IMR-90 (cell line): ENCODE measurements at regions not wholly inside any gene's neighbourhood (a gene's known extent, or its start where the extent isn't known, plus 50 kb on each side); places are given as distances from the start of the nearest gene placed in this dataset.

Experiments
- ATAC-seq: fragments of 200-7000 bp; cut with Tn5 transposase; 2 replicates; pipeline ENCODE4 v1.9.1; 2020; ENCODE audit warnings: low read depth, mild to moderate bottlenecking, moderate library complexity
- BruUV-seq: library from RNA; stranded (reverse); fragments of 400-500 nt; replicated peaks from 2 replicates; lab custom pipeline; 2021; lab: Mats Ljungman, UMichigan
- CTCF ChIA-PET: fragments of 300-600 bp; formaldehyde crosslinking; extraction: SDS; loops from one replicate; lab custom pipeline; 2021; ENCODE audit warnings: antibody characterized with exemption; lab: Yijun Ruan, JAX
- POLR2A ChIA-PET: fragments of 300-600 bp; sonication (Branson Sonifier 250); formaldehyde crosslinking; loops from one replicate; lab custom pipeline; 2022; ENCODE audit warnings: antibody characterized with exemption; ENCODE audit not compliant: unreplicated experiment; lab: Charles Lee
- DNase-seq: peaks from one replicate; pipeline ENCODE4 v3.0.0; 2013
- H2AFZ ChIP-seq: replicated peaks from 2 replicates; pipeline ENCODE3; 2013; ENCODE audit warnings: low read length, mild to moderate bottlenecking; ENCODE audit not compliant: poor library complexity
- H2AK5ac ChIP-seq: 2 replicates; pipeline ENCODE4 v1.6.1; 2013; ENCODE audit warnings: low read depth, low read length, inconsistent platforms
- H2AK9ac ChIP-seq: replicated peaks from 2 replicates; pipeline ENCODE3; 2013; ENCODE audit warnings: mild to moderate bottlenecking, low read depth, low read length, moderate library complexity; ENCODE audit not compliant: poor library complexity
- H2BK120ac ChIP-seq: 2 replicates; pipeline ENCODE4 v1.6.1; 2013; ENCODE audit warnings: low read depth, low read length, inconsistent platforms
- H2BK15ac ChIP-seq: 3 replicates; pipeline ENCODE4 v1.6.1; 2013; ENCODE audit warnings: low read depth, low read length, inconsistent platforms
- H2BK20ac ChIP-seq: 2 replicates; pipeline ENCODE4 v1.6.1; 2013; ENCODE audit warnings: low read depth, mild to moderate bottlenecking, inconsistent platforms, low read length, moderate library complexity
- H2BK5ac ChIP-seq: 2 replicates; pipeline ENCODE4 v1.6.1; 2013; ENCODE audit warnings: mild to moderate bottlenecking, low read depth, low read length, inconsistent platforms; ENCODE audit not compliant: poor library complexity, severe bottlenecking
- H3K14ac ChIP-seq: replicated peaks from 2 replicates; pipeline ENCODE4 v1.6.1; 2013; ENCODE audit warnings: low read depth, low read length, inconsistent platforms
- H3K18ac ChIP-seq: 2 replicates; pipeline ENCODE4 v1.6.1; 2013; ENCODE audit warnings: low read depth, low read length, control low read depth
- H3K23ac ChIP-seq: 2 replicates; pipeline ENCODE4 v1.6.1; 2013; ENCODE audit warnings: low read depth, low read length, inconsistent platforms
- H3K27ac ChIP-seq: 2 replicates; pipeline ENCODE4 v1.5.1; 2013; ENCODE audit warnings: mild to moderate bottlenecking, control low read depth, low read length; ENCODE audit not compliant: insufficient read depth
- H3K27me3 ChIP-seq: 2 replicates; pipeline ENCODE4 v1.6.1; 2013; ENCODE audit warnings: low read length; ENCODE audit not compliant: control insufficient read depth, insufficient read depth
- H3K36me3 ChIP-seq: 2 replicates; pipeline ENCODE4 v1.6.1; 2013; ENCODE audit warnings: low read length, mixed read lengths; ENCODE audit not compliant: control insufficient read depth, insufficient read depth
- H3K4ac ChIP-seq: 2 replicates; pipeline ENCODE4 v1.6.1; 2013; ENCODE audit warnings: low read depth, low read length, inconsistent platforms
- H3K4me1 ChIP-seq: 2 replicates; pipeline ENCODE4 v1.6.1; 2013; ENCODE audit warnings: low read length, mixed read lengths; ENCODE audit not compliant: control insufficient read depth, insufficient read depth
- H3K4me2 ChIP-seq: 2 replicates; pipeline ENCODE4 v1.6.1; 2013; ENCODE audit warnings: low read depth, mild to moderate bottlenecking, control low read depth, low read length, moderate library complexity
- H3K4me3 ChIP-seq: 2 replicates; pipeline ENCODE4 v1.5.1; 2013; ENCODE audit warnings: low read depth, mild to moderate bottlenecking, control low read depth, low read length, moderate library complexity; ENCODE audit not compliant: insufficient read depth
- H3K56ac ChIP-seq: 2 replicates; pipeline ENCODE4 v1.6.1; 2013; ENCODE audit warnings: low read length, inconsistent platforms; ENCODE audit not compliant: insufficient read depth; ENCODE audit errors: extremely low read depth
- H3K79me1 ChIP-seq, 2 experiments: 2 replicates each; pipeline ENCODE4 v1.6.1; 2013; ENCODE audit warnings: low read length in 2 of 2, inconsistent platforms in 1 of 2, low read depth in 1 of 2
- H3K9ac ChIP-seq: 2 replicates; pipeline ENCODE4 v1.6.1; 2013; ENCODE audit warnings: low read depth, low read length, control low read depth
- H3K9me1 ChIP-seq: 2 replicates; pipeline ENCODE4 v1.6.1; 2013; ENCODE audit warnings: low read length, inconsistent platforms; ENCODE audit not compliant: insufficient read depth
- H3K9me3 ChIP-seq: 2 replicates; pipeline ENCODE4 v1.6.1; 2013; ENCODE audit warnings: low read length; ENCODE audit not compliant: control insufficient read depth, insufficient read depth
- H4K20me1 ChIP-seq: 2 replicates; pipeline ENCODE4 v1.6.1; 2013; ENCODE audit warnings: low read length, inconsistent platforms; ENCODE audit not compliant: insufficient read depth
- H4K5ac ChIP-seq: 2 replicates; pipeline ENCODE4 v1.6.1; 2013; ENCODE audit warnings: mild to moderate bottlenecking, low read depth, low read length, control low read depth
- H4K8ac ChIP-seq, 2 experiments: 2 replicates each; pipeline ENCODE4 v1.6.1; 2013; ENCODE audit warnings: low read depth in 2 of 2, low read length in 2 of 2, control low read depth in 1 of 2, inconsistent platforms in 1 of 2
- H4K91ac ChIP-seq: 2 replicates; pipeline ENCODE4 v1.6.1; 2013; ENCODE audit warnings: low read depth, low read length, inconsistent platforms; ENCODE audit not compliant: insufficient read depth
- ELK1 ChIP-seq: fragments of 150-350 bp; IDR thresholded peaks from 2 replicates; pipeline ENCODE4 v1.6.1; 2016; ENCODE audit warnings: low read depth, mild to moderate bottlenecking, low read length, moderate library complexity, borderline replicate concordance
- FOS ChIP-seq: fragments of 150-350 bp; IDR thresholded peaks from 2 replicates; pipeline ENCODE4 v1.6.1; 2016; ENCODE audit warnings: low read depth, low read length
- MAFK ChIP-seq: IDR thresholded peaks from 2 replicates; pipeline ENCODE4 v1.6.1; 2012; ENCODE audit warnings: low read depth, low read length, improper control_type of control experiment
- RCOR1 ChIP-seq: IDR thresholded peaks from 2 replicates; pipeline ENCODE4 v1.6.1; 2012; ENCODE audit warnings: mild to moderate bottlenecking, low read length, improper control_type of control experiment; ENCODE audit not compliant: insufficient replicate concordance
- WGBS, 2 experiments: methylation state at CpG; one replicate each; pipeline versions ENCODE4 v1.1.5 to v1.1.7; 2013; ENCODE audit warnings: missing lambda C conversion rate in 2 of 2; ENCODE audit not compliant: insufficient read length in 1 of 2; ENCODE audit errors: extremely low coverage in 2 of 2; 5-methylcytosine and 5-hydroxymethylcytosine counted together
- dilution Hi-C: fragments of 300-500 bp; cut with HindIII; formaldehyde crosslinking; loops from one replicate; pipeline ENCODE4 v1.14.3; 2018; ENCODE audit warnings: low sequenced_read_pairs; ENCODE audit not compliant: unreplicated experiment
- in situ Hi-C: fragments of 300-500 bp; cut with MboI; formaldehyde crosslinking; loops from 3 replicates; pipeline ENCODE4 v1.14.3; 2019; ENCODE audit warnings: low sequenced_read_pairs, inconsistent platforms, mixed read lengths
- intact Hi-C: fragments of 100-400 bp; cut with micrococcal nuclease; formaldehyde crosslinking; loops from 2 replicates; pipeline ENCODE4 v1.10.0; 2022

DNA sequence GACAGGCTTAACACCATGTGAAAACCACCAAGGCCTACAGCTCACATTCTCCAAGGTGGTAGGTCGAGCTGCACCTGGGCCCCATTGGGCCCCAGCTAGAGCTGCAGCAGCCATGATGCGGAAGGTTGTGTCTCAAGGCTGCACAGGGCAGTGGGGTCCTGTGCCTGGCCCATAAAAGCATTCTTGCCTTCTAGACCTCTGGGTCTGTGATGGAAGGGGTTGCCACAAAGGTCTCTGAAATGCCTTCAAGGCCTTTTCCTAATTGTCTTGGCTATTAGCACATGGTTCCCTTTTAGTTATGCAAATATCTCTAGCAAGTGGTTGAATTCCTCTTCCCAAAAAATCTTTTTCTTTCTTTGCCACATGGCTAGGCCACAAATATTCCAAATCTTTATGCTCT lies 52.5 kb upstream of the C11orf58 start:
- H2AK5ac ChIP-seq: no peak overlapping the region

More for the DNA sequence above, 52.5 kb upstream of the C11orf58 start:
- Histone ChIP-seq H3K9me3 (no peaks in the 10 kb centered on the region), H2BK20ac (no peak overlapping the region), H3K4me3 (no peak overlapping the region), H3K27ac (no peak overlapping the region), H4K20me1 (no peaks in the 10 kb centered on the region), H3K23ac (no peak overlapping the region), H4K8ac (no peak overlapping the region), H2AK9ac (no peak overlapping the region), H3K9me1 (no peaks in the 10 kb centered on the region), H2BK5ac (no peak overlapping the region), H3K79me1 (no peaks in the 10 kb centered on the region), H3K14ac (no peak overlapping the region), H3K36me3 (no peaks in the 10 kb centered on the region), H2BK15ac (no peak overlapping the region), H3K56ac (no peak overlapping the region), H3K4me1 (no peaks in the 10 kb centered on the region), H3K9ac (no peak overlapping the region), H4K5ac (no peak overlapping the region), H3K4ac (no peak overlapping the region), H2AFZ (no peak overlapping the region), H3K4me2 (no peak overlapping the region), H2BK120ac (no peak overlapping the region), H3K18ac (no peak overlapping the region), H4K91ac (no peak overlapping the region), H3K27me3 (no peaks in the 10 kb centered on the region)
- no TSS peak for BruUV-seq
- in situ Hi-C loops: no loop called here
- no CpG with 5 or more reads among the region's 2 CpGs for WGBS, 2 experiments
- dilution Hi-C loops: no loop called here
- no peak for TF ChIP-seq RCOR1
- TF ChIP-seq MAFK: no peak
- no peak for TF ChIP-seq FOS
- no peak for TF ChIP-seq ELK1
- POLR2A ChIA-PET: no interaction called here
- no peak for DNase-seq
- CTCF ChIA-PET: no interaction called here
- intact Hi-C loops: no loop called here
- no peak for ATAC-seq
